SK-N-MC (cell line): ENCODE measurements at regions not wholly inside any gene's neighbourhood (a gene's known extent, or its start where the extent isn't known, plus 50 kb on each side); places are given as distances from the start of the nearest gene placed in this dataset.

Source experiments
- EZH2 ChIP-seq: fragments of 200-600 bp; sonication (generic); IDR thresholded peaks from one replicate; pipeline ENCODE4 v1.6.1; 2017; ENCODE audit warnings: antibody characterized with exemption
- POLR2AphosphoS5 ChIP-seq: IDR thresholded peaks from 2 replicates; pipeline ENCODE4 v1.6.1; 2012; ENCODE audit warnings: mild to moderate bottlenecking, low read depth, low read length, borderline replicate concordance

DNA sequence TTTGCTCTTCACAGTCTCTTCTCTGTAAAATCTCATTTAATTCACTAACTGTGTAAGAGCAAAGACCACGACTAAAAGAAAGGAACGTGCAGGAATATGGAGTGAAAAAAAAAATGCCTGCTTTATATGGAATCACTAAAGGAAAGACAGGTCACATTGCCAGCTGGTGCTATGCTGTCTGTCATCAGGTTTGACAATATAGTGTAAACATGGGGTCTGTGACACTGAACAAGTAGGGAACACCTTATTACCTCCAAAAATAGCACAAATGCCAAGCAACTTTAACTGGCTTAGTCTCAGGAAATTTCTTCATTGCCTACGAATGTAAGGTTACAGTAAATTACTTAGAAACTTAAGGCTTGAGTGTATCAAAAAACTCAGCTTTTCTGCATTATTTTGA, 364.5 kb upstream of the LINC00305 start:
- TF ChIP-seq POLR2AphosphoS5 (no peak), EZH2 (no peak)
